ENCODE measurements at regions not wholly inside any gene's neighbourhood (a gene's known extent, or its start where the extent isn't known, plus 50 kb on each side); places are given as distances from the start of the nearest gene placed in this dataset.

GRCh38 chr9:104027295-104027694 is 66.8 kb upstream of the SMC2 start:
- H3K27me3 Mint-ChIP-seq (ENCODE audit: unreplicated experiment): no peaks in the 10 kb centered on the region
- no peak for TF ChIP-seq CTCF (IDR thresholded peaks at IDR 0.05; ENCODE audit: unreplicated experiment)
- DNase-seq (ENCODE audit: low spot score): no peak
- no peaks in the 10 kb centered on the region for H3K4me1 Mint-ChIP-seq (ENCODE audit: unreplicated experiment)
- peaks cover 14% of the 10 kb centered on the region for H3K9me3 Mint-ChIP-seq (ENCODE audit: unreplicated experiment)
- no peak overlapping the region for H3K4me3 Mint-ChIP-seq (ENCODE audit: unreplicated experiment)
- H3K36me3 Mint-ChIP-seq (ENCODE audit: low read depth, unreplicated experiment): no peaks in the 10 kb centered on the region
- H3K27ac Mint-ChIP-seq (ENCODE audit: unreplicated experiment): no peak overlapping the region

GRCh38 chr9:104028827-104029226 is 65.3 kb upstream of the SMC2 start:
- H3K4me1 Mint-ChIP-seq (ENCODE audit: unreplicated experiment): no peaks in the 10 kb centered on the region
- DNase-seq (ENCODE audit: low spot score): no peak
- H3K27ac Mint-ChIP-seq (ENCODE audit: unreplicated experiment): no peak overlapping the region
- no peak for TF ChIP-seq CTCF (IDR thresholded peaks at IDR 0.05; ENCODE audit: unreplicated experiment)
- H3K9me3 Mint-ChIP-seq (ENCODE audit: unreplicated experiment): peaks cover 14% of the 10 kb centered on the region
- H3K4me3 Mint-ChIP-seq (ENCODE audit: unreplicated experiment): no peak overlapping the region
- no peaks in the 10 kb centered on the region for H3K36me3 Mint-ChIP-seq (ENCODE audit: low read depth, unreplicated experiment)
- H3K27me3 Mint-ChIP-seq (ENCODE audit: unreplicated experiment): no peaks in the 10 kb centered on the region
